Activated naive CD8-positive, alpha-beta T cell treated with anti-CD3 and anti-CD28 coated beads, Interleukin-2, amount 50 U/mL, for 24 hours (primary cell): ENCODE measurements at regions not wholly inside any gene's neighbourhood (a gene's known extent, or its start where the extent isn't known, plus 50 kb on each side); places are given as distances from the start of the nearest gene placed in this dataset.
A peak's percentile ranks its signal among the peaks of the same experiment; 100 is the strongest.

Experiments used
- ATAC-seq: fragments of 150-1000 bp; cut with Tn5 transposase; one replicate; pipeline ENCODE4 v1.10.0; 2021
- DNase-seq: peaks from one replicate; pipeline ENCODE4 v3.0.0; 2021
- H3K27ac Mint-ChIP-seq: one replicate; pipeline ENCODE4 v1.8.0; 2021; ENCODE audit warnings: mild to moderate bottlenecking, mixed read lengths
- H3K27me3 Mint-ChIP-seq: one replicate; pipeline ENCODE4 v1.8.0; 2021; ENCODE audit warnings: mixed read lengths
- H3K36me3 Mint-ChIP-seq: one replicate; pipeline ENCODE4 v1.8.0; 2021; ENCODE audit warnings: low read depth, mixed read lengths
- H3K4me1 Mint-ChIP-seq: one replicate; pipeline ENCODE4 v1.8.0; 2021; ENCODE audit warnings: mixed read lengths
- H3K4me3 Mint-ChIP-seq: one replicate; pipeline ENCODE4 v1.8.0; 2021; ENCODE audit warnings: mild to moderate bottlenecking, moderate library complexity, mixed read lengths
- H3K9me3 Mint-ChIP-seq: one replicate; pipeline ENCODE4 v1.8.0; 2021; ENCODE audit warnings: mixed read lengths

- Mint-ChIP-seq H3K36me3 (no peaks in the 10 kb centered on the region), H3K4me3 (no peak overlapping the region), H3K27me3 (peaks cover 2% of the 10 kb centered on the region), H3K9me3 (no peaks in the 10 kb centered on the region), H3K4me1 (no peaks in the 10 kb centered on the region), H3K27ac (no peak overlapping the region)
- DNase-seq = no peak
- ATAC-seq = no peak
These were observed 447.6 kb upstream of the POU3F3 start for GRCh38 chr2:104406261-104406726.

GRCh38 chr2:104407641-104408040, 446.3 kb upstream of the POU3F3 start:
- Mint-ChIP-seq H3K4me1 (no peaks in the 10 kb centered on the region), H3K36me3 (no peaks in the 10 kb centered on the region), H3K27me3 (peaks cover 2% of the 10 kb centered on the region), H3K27ac (no peak overlapping the region), H3K9me3 (no peaks in the 10 kb centered on the region), H3K4me3 (no peak overlapping the region)
- no peak for DNase-seq
- no peak for ATAC-seq

- Mint-ChIP-seq H3K27ac (no peak overlapping the region), H3K4me3 (no peak overlapping the region)
These were observed 445.6 kb upstream of the POU3F3 start for GRCh38 chr2:104408266-104408665.

GRCh38 chr2:104410136-104410535, 443.8 kb upstream of the POU3F3 start:
- no peak for ATAC-seq
- DNase-seq = no peak
- Mint-ChIP-seq H3K4me1 (no peaks in the 10 kb centered on the region), H3K27ac (no peak overlapping the region), H3K27me3 (peaks cover 6% of the 10 kb centered on the region), H3K4me3 (no peak overlapping the region), H3K9me3 (no peaks in the 10 kb centered on the region), H3K36me3 (no peaks in the 10 kb centered on the region)

More at GRCh38 chr2:104408266-104408665, 445.6 kb upstream of the POU3F3 start:
- peaks cover 2% of the 10 kb centered on the region for H3K27me3 Mint-ChIP-seq
- no peaks in the 10 kb centered on the region for H3K36me3 Mint-ChIP-seq
- no peak for DNase-seq
- H3K4me1 Mint-ChIP-seq = no peaks in the 10 kb centered on the region
- ATAC-seq = no peak
- no peaks in the 10 kb centered on the region for H3K9me3 Mint-ChIP-seq

GRCh38 chr2:104412384-104412783, 441.5 kb upstream of the POU3F3 start:
- Mint-ChIP-seq H3K36me3 (no peaks in the 10 kb centered on the region), H3K9me3 (no peaks in the 10 kb centered on the region), H3K4me1 (no peaks in the 10 kb centered on the region), H3K27me3 (peaks cover 6% of the 10 kb centered on the region), H3K27ac (no peak overlapping the region), H3K4me3 (no peak overlapping the region)
- ATAC-seq (no peak), DNase-seq (peak; percentile 17)

- H3K4me3 Mint-ChIP-seq = no peak overlapping the region
- H3K36me3 Mint-ChIP-seq = no peaks in the 10 kb centered on the region
- DNase-seq (no peak), ATAC-seq (no peak)
- peaks cover 6% of the 10 kb centered on the region for H3K27me3 Mint-ChIP-seq
- H3K27ac Mint-ChIP-seq = no peak overlapping the region
- no peaks in the 10 kb centered on the region for H3K4me1 Mint-ChIP-seq
- no peaks in the 10 kb centered on the region for H3K9me3 Mint-ChIP-seq
These were observed 440.0 kb upstream of the POU3F3 start for GRCh38 chr2:104413890-104414289.

- DNase-seq (no peak), ATAC-seq (no peak)
- Mint-ChIP-seq H3K4me1 (no peaks in the 10 kb centered on the region), H3K27ac (no peak overlapping the region), H3K4me3 (no peak overlapping the region), H3K9me3 (no peaks in the 10 kb centered on the region), H3K36me3 (no peaks in the 10 kb centered on the region), H3K27me3 (peaks cover 6% of the 10 kb centered on the region)
These were observed 438.6 kb upstream of the POU3F3 start for GRCh38 chr2:104415284-104415683.

GRCh38 chr2:104416339-104417000, 437.4 kb upstream of the POU3F3 start:
- no peaks in the 10 kb centered on the region for H3K4me1 Mint-ChIP-seq
- no peaks in the 10 kb centered on the region for H3K36me3 Mint-ChIP-seq
- DNase-seq = no peak
- no peak overlapping the region for H3K27ac Mint-ChIP-seq
- H3K9me3 Mint-ChIP-seq = no peaks in the 10 kb centered on the region
- no peak overlapping the region for H3K4me3 Mint-ChIP-seq
- peaks cover 6% of the 10 kb centered on the region for H3K27me3 Mint-ChIP-seq
- no peak for ATAC-seq

GRCh38 chr2:104420420-104420819, 433.5 kb upstream of the POU3F3 start:
- no peaks in the 10 kb centered on the region for H3K4me1 Mint-ChIP-seq
- no peaks in the 10 kb centered on the region for H3K9me3 Mint-ChIP-seq
- no peak overlapping the region for H3K4me3 Mint-ChIP-seq
- H3K27me3 Mint-ChIP-seq = peaks cover 2% of the 10 kb centered on the region
- ATAC-seq = no peak
- H3K27ac Mint-ChIP-seq = no peak overlapping the region
- DNase-seq = no peak
- H3K36me3 Mint-ChIP-seq = no peaks in the 10 kb centered on the region

GRCh38 chr2:104420953-104421352, 433.0 kb upstream of the POU3F3 start:
- ATAC-seq (no peak), DNase-seq (no peak)
- Mint-ChIP-seq H3K4me1 (no peaks in the 10 kb centered on the region), H3K4me3 (no peak overlapping the region), H3K27me3 (peaks cover 2% of the 10 kb centered on the region), H3K36me3 (no peaks in the 10 kb centered on the region), H3K9me3 (no peaks in the 10 kb centered on the region), H3K27ac (no peak overlapping the region)

- Mint-ChIP-seq H3K4me1 (no peaks in the 10 kb centered on the region), H3K27ac (no peak overlapping the region), H3K9me3 (no peaks in the 10 kb centered on the region), H3K27me3 (peaks cover 5% of the 10 kb centered on the region), H3K36me3 (no peaks in the 10 kb centered on the region), H3K4me3 (no peak overlapping the region)
- DNase-seq (no peak), ATAC-seq (no peak)
These were observed 427.9 kb upstream of the POU3F3 start for GRCh38 chr2:104425850-104426595.

GRCh38 chr2:104428155-104428554, 425.8 kb upstream of the POU3F3 start:
- ATAC-seq = no peak
- H3K4me3 Mint-ChIP-seq = no peak overlapping the region
- no peaks in the 10 kb centered on the region for H3K9me3 Mint-ChIP-seq
- DNase-seq = no peak
- no peak overlapping the region for H3K27ac Mint-ChIP-seq
- peaks cover 12% of the 10 kb centered on the region for H3K27me3 Mint-ChIP-seq
- H3K36me3 Mint-ChIP-seq = no peaks in the 10 kb centered on the region
- H3K4me1 Mint-ChIP-seq = no peaks in the 10 kb centered on the region

GRCh38 chr2:104429639-104430358, 424.1 kb upstream of the POU3F3 start:
- peaks cover 17% of the 10 kb centered on the region for H3K27me3 Mint-ChIP-seq
- H3K27ac Mint-ChIP-seq = no peak overlapping the region
- no peak overlapping the region for H3K4me3 Mint-ChIP-seq
- ATAC-seq (no peak), DNase-seq (no peak)
- H3K4me1 Mint-ChIP-seq = peaks cover 3% of the 10 kb centered on the region
- H3K9me3 Mint-ChIP-seq = peaks cover 3% of the 10 kb centered on the region
- H3K36me3 Mint-ChIP-seq = no peaks in the 10 kb centered on the region

GRCh38 chr2:104430359-104430740, 423.6 kb upstream of the POU3F3 start:
- peaks cover 3% of the 10 kb centered on the region for H3K9me3 Mint-ChIP-seq
- no peak for DNase-seq
- no peak overlapping the region for H3K27ac Mint-ChIP-seq
- H3K4me1 Mint-ChIP-seq = peaks cover 3% of the 10 kb centered on the region
- no peak for ATAC-seq
- no peaks in the 10 kb centered on the region for H3K36me3 Mint-ChIP-seq
- H3K4me3 Mint-ChIP-seq = no peak overlapping the region
- peaks cover 19% of the 10 kb centered on the region for H3K27me3 Mint-ChIP-seq

- ATAC-seq (no peak), DNase-seq (no peak)
- Mint-ChIP-seq H3K36me3 (no peaks in the 10 kb centered on the region), H3K9me3 (peaks cover 3% of the 10 kb centered on the region), H3K4me1 (peaks cover 3% of the 10 kb centered on the region), H3K27me3 (peaks cover 20% of the 10 kb centered on the region), H3K27ac (no peak overlapping the region), H3K4me3 (no peak overlapping the region)
These were observed 423.1 kb upstream of the POU3F3 start for GRCh38 chr2:104430852-104431251.
